Tibial nerve (tissue), 4 donors: ENCODE measurements at regions not wholly inside any gene's neighbourhood (a gene's known extent, or its start where the extent isn't known, plus 50 kb on each side); places are given as distances from the start of the nearest gene placed in this dataset.

Source experiments
- CTCF ChIP-seq, 5 experiments: fragments of 200-600 bp in 3 of 5; fragments of 450-650 bp in 2 of 5; sonication (generic) in 3 of 5; IDR thresholded peaks; one replicate each; pipeline ENCODE4 v1.5.1; 2016 to 2019; ENCODE audit warnings: antibody characterized with exemption in 5 of 5, mild to moderate bottlenecking in 3 of 5, moderate library complexity in 2 of 5
- EP300 ChIP-seq, 2 donors: sonication (generic); formaldehyde crosslinking; IDR thresholded peaks; one replicate each; pipeline ENCODE4 v1.6.1; 2017; ENCODE audit warnings: antibody characterized with exemption in 2 of 2, mild to moderate bottlenecking in 1 of 2
- POLR2A ChIP-seq, 2 donors: fragments of 450-650 bp; IDR thresholded peaks; one replicate each; pipeline ENCODE4 v1.6.1; 2017; ENCODE audit warnings: antibody characterized with exemption in 2 of 2, mild to moderate bottlenecking in 2 of 2, moderate library complexity in 2 of 2

- TF ChIP-seq CTCF (IDR thresholded peaks at IDR 0.05): peak in 1 of 5 experiments; percentile 42
- TF ChIP-seq POLR2A (IDR thresholded peaks at IDR 0.05): no peak
- peak in 1 of 2 donors; percentile 28 for TF ChIP-seq EP300 (IDR thresholded peaks at IDR 0.05)
These were observed 433.1 kb upstream of the AMELY start for GRCh38 chrY:7344661-7345060.
